Activated naive CD4-positive, alpha-beta T cell treated with anti-CD3 and anti-CD28 coated beads, Interleukin-2, amount 50 U/mL, for 72 hours (primary cell): ENCODE measurements at regions not wholly inside any gene's neighbourhood (a gene's known extent, or its start where the extent isn't known, plus 50 kb on each side); places are given as distances from the start of the nearest gene placed in this dataset.
"Not testable (repeated sequence)": the region's sequence is repeated elsewhere in the genome, so short reads cannot be mapped to it uniquely, and the experiment has no call there.

Experiments
- ATAC-seq, 2 donors: fragments of 150-1000 bp; cut with Tn5 transposase; 2 replicates each; pipeline ENCODE4 v1.10.0; 2021; ENCODE audit warnings: mild to moderate bottlenecking in 2 of 2, moderate library complexity in 2 of 2
- DNase-seq, 2 donors: peaks; one replicate each; pipeline ENCODE4 v3.0.0; 2021 to 2022; ENCODE audit warnings: low spot score in 2 of 2
- H3K27ac Mint-ChIP-seq, 2 donors: one replicate each; pipeline ENCODE4 v1.8.0; 2022; ENCODE audit warnings: mild to moderate bottlenecking in 2 of 2, mixed read lengths in 2 of 2
- H3K36me3 Mint-ChIP-seq, 2 donors: one replicate each; pipeline ENCODE4 v1.8.0; 2022; ENCODE audit warnings: mixed read lengths in 2 of 2
- H3K9me3 Mint-ChIP-seq, 2 donors: one replicate each; pipeline ENCODE4 v1.8.0; 2022; ENCODE audit warnings: mixed read lengths in 2 of 2

DNA sequence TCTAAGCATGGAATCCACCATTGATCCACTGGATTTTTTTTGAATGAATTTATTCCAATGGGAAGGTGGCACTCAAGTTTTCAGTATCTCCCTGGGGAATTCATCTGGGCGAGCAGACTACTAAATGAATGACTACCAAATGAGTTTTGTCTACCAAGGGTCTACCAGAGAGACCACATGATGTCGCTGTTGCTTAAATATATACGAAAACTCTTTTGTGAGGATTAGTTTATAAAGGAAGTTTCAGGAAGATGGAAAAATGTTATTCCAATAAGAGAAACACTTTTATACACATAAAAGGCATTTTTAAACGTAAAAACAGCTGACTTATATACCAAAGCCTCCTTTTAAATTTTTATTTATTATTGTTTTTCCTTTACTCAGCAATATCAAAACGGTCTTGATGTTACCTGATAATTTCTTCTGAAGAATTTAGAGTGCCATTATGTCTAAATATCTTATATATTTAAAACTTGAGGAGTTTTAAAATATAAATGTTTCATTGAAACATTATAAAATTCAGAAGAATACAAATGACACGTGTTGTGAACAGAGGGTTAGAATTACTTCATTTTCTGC is 139.7 kb downstream of the HRH4 start:
- Mint-ChIP-seq H3K9me3 (no peaks in the 10 kb centered on the region), H3K36me3 (no peaks in the 10 kb centered on the region), H3K27ac (no peak overlapping the region)
- ATAC-seq (no peak), DNase-seq (no peak)

- no peak for DNase-seq
- ATAC-seq = no peak
- H3K36me3 Mint-ChIP-seq = no peaks in the 10 kb centered on the region
Measured at GRCh38 chr18:24601585-24601984, 141.1 kb downstream of the HRH4 start.

DNA sequence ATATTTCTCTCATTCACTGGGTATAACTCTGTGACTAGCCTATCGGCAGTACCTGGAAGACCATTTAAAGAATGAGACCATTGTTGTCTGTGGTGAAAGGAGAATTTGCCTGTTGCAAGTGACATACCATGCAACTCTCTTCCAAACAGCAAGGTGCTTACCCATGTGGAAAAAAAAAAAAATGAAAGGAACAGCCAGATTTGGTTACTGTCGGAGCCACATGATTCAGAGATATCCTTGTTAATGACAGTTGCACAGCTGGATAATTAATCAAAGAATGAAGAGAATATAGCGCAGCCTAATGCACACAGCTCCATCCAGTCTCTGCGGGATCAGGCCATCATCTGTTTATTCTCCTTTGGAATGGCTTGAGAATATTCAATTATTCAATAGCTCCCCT is 141.8 kb downstream of the HRH4 start:
- DNase-seq = no peak
- Mint-ChIP-seq H3K27ac (no peak overlapping the region), H3K36me3 (no peaks in the 10 kb centered on the region), H3K9me3 (no peaks in the 10 kb centered on the region)
- no peak for ATAC-seq

More at GRCh38 chr18:24601585-24601984, 141.1 kb downstream of the HRH4 start:
- Mint-ChIP-seq H3K9me3 (no peaks in the 10 kb centered on the region), H3K27ac (no peak overlapping the region)

DNA sequence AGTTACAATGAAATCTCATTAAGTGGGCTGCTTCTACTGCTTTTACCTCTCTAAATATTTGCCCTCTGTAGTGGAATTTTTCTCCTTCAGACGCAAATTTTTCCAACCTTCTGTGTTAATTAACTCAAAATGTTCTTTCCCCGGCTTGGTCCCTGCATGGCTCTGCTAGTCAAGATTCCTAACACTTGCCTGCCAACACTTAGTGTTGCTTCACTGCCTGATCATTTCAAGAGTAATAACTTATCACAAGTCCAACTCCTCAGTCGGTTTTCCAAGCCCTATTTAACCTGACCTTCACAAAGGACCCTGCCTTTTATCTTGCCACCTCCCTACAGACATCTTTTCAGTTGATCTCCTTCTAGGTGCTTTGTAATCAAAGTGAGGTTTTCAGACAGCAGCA is 142.7 kb downstream of the HRH4 start:
- no peaks in the 10 kb centered on the region for H3K36me3 Mint-ChIP-seq
- H3K27ac Mint-ChIP-seq = no peak overlapping the region
- H3K9me3 Mint-ChIP-seq = no peaks in the 10 kb centered on the region
- DNase-seq = no peak
- ATAC-seq = no peak

DNA sequence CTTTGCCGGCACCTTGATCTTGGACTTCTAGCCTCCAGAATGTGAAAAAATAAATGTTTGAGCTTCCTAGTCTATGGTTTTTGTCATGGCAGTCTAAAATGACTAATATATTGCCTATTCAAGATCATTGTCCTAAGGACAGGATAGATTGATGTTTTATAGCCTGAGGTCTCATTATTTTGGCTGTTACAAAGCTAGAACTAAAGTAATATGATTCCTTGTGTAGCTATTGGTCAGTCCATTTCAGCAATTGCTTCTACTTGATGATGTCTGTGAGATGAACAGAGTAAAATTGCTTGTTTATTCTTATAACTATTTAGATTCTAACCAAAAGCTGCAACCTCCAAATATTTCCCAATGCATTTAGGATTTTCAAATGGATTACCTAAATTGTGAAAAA is 145.0 kb downstream of the HRH4 start:
- DNase-seq (no peak), ATAC-seq (no peak)
- Mint-ChIP-seq H3K36me3 (no peaks in the 10 kb centered on the region), H3K27ac (no peak overlapping the region), H3K9me3 (no peaks in the 10 kb centered on the region)

GRCh38 chr18:24609254-24609653 is 148.8 kb downstream of the HRH4 start:
- H3K9me3 Mint-ChIP-seq = peaks cover 0 to 3% of the 10 kb centered on the region in 2 donors
- H3K36me3 Mint-ChIP-seq = no peaks in the 10 kb centered on the region
- H3K27ac Mint-ChIP-seq = no peak overlapping the region
- ATAC-seq (no peak), DNase-seq (no peak)

DNA sequence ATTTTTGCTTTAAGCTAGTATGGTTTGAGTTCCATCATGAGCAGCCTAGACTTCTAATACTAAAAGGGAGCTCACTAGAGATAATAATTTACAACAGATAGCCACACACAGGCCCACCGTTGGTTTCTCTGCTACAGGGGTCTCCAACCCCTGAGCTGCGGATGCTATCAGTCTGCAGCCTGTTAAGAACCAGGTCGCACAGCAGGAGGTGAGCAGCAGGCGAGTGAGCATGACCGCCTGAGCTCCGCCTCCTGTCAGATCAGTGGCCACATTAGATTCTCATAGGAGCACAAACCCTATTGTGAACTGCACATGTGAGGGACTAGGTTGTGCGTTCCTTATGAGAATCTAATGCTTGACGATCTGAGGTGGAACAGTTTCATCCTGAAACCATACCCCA is 150.6 kb downstream of the HRH4 start:
- Mint-ChIP-seq H3K27ac (no peak overlapping the region), H3K36me3 (no peaks in the 10 kb centered on the region), H3K9me3 (peaks cover 0 to 3% of the 10 kb centered on the region in 2 donors)
- DNase-seq = no peak
- ATAC-seq = no peak

DNA sequence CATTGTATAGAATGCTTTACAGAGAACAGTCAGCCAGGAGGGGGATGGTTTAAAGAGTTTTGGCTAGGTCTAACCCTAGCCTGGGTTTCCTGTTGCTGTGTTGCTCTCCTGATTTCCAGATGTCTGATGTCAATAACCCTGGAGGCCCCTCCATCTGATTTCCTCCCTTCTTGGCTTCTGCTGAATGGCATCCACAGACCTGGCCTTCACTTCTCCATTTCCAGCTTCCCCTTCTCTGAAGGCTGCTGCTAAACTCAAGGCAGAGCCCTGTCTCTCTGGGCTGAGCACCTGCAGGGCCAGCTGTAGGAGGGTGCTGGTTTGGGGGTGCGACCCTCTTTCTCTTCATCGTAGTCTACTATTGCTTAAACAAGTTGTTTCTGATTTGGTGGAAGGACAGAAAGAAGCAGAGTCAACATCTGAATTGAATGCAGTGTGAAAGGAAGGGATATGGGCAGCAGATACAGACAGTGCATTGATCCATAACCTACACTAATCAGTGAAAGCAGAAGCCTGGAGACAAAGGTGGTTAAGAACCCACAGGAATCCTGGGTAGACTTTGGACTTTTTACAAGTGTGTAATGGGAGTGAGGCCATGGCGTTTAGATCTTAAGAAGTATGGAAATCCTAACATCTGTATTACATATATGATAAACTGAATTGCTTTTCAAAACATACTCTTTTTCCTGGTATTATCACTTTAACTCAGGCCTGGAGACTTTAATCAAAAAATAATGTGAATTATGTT is 153.6 kb downstream of the HRH4 start:
- H3K27ac Mint-ChIP-seq = no peak overlapping the region
- no peak for ATAC-seq
- no peak for DNase-seq
- H3K36me3 Mint-ChIP-seq = no peaks in the 10 kb centered on the region
- peaks cover 0 to 3% of the 10 kb centered on the region in 2 donors for H3K9me3 Mint-ChIP-seq

DNA sequence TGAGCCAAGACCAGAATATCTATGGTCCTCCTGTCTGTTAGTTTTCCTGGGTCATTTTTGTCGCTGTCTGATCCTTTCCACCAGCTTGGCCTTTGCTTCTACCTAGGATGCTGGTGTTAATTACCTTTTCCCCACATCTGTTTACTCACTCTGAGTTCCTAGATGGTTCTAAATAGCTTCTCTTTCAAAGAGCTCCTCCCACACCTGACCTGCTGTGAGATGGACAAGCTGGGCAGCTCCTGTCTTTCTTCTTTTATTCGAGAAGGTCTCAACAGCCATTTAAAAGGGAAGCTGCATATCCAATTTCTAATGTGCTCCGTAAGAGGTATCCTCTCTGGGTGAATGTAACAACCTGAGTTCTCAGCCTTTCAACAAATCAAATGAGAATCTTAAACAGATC is 156.2 kb downstream of the HRH4 start:
- H3K36me3 Mint-ChIP-seq = no peaks in the 10 kb centered on the region
- peaks cover 0 to under 1% of the 10 kb centered on the region in 2 donors for H3K9me3 Mint-ChIP-seq
- ATAC-seq (no peak), DNase-seq (no peak)
- no peak overlapping the region for H3K27ac Mint-ChIP-seq

GRCh38 chr18:24624421-24624820 is 164.0 kb downstream of the HRH4 start:
- not testable (repeated sequence) for H3K27ac Mint-ChIP-seq, DNase-seq, ATAC-seq, H3K36me3 Mint-ChIP-seq, H3K9me3 Mint-ChIP-seq

DNA sequence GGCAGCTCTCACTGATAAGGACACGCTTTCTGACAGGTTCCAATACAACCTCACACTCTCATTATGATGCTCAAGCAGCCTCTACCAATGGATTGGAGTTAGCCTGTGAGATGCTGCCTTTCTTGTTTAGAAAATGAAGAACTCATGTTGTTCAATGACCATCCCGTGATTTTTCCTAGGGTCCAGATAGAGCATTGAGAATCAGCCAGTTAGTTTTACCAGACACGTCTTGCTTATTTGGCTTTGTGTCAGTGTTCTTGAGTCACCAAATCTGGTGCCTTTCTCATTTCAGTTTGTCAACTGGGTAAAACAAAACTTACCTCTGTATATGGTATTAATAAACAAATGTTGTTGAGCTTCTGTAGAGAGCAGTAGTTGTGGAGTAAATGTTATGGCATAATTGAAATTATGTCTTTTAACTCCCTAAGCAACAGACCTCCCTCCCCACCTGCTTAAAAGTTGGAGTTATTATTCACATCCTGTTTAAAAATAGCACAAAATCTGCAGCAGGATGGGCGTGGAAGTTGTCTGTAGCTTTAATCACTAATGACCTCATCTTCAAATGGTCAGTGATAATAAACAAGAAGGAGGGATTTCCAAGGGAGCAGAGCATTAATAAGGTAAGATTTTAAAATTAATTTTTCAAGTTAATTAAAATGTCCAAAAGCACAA is 167.3 kb downstream of the HRH4 start:
- DNase-seq = no peak
- H3K27ac Mint-ChIP-seq = no peak overlapping the region
- no peak for ATAC-seq
- H3K9me3 Mint-ChIP-seq = no peaks in the 10 kb centered on the region
- no peaks in the 10 kb centered on the region for H3K36me3 Mint-ChIP-seq

DNA sequence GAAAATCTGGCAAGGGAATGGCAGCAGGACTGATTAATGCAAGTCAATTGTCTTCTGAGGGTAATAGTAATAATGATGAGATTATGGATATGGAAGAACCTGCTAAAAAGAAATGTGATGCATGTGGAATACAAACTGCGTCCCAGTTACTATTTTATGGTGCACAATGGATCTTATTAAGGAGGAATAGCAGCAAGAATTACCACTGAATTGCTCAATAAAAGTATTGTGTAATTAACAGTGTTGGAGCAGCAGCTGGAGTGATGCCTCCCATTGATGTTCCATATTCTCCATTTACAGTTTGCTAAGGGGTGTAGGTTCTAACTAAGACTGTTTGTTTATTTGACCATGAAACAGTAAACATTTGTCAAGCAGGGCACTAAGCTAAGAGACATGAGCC is 167.9 kb downstream of the HRH4 start:
- H3K27ac Mint-ChIP-seq = no peak overlapping the region
- ATAC-seq (no peak), DNase-seq (no peak)
- H3K36me3 Mint-ChIP-seq = no peaks in the 10 kb centered on the region
- no peaks in the 10 kb centered on the region for H3K9me3 Mint-ChIP-seq

DNA sequence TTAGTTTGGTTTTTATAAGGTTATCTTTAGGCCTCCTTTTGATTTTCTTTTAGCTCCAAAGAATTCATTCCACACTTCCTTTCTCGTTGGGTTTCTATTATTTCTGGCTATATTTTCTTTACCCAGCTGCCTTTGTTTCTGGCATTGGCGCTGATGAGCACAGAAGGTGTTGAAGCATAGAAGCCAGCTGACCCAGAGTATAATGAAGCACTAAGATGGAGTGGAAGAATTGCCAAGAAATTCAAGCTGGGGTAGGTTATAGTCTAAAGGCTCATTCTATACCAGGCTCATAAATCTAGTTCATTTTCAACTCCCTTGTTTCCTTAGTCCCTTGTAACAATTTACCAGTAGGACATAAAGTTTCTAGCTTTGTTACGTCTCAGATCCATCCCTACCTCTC is 169.5 kb downstream of the HRH4 start:
- H3K9me3 Mint-ChIP-seq = no peaks in the 10 kb centered on the region
- no peak for DNase-seq
- H3K27ac Mint-ChIP-seq = no peak overlapping the region
- ATAC-seq = no peak
- H3K36me3 Mint-ChIP-seq = no peaks in the 10 kb centered on the region

- H3K9me3 Mint-ChIP-seq = no peaks in the 10 kb centered on the region
- ATAC-seq = no peak
- no peak overlapping the region for H3K27ac Mint-ChIP-seq
- H3K36me3 Mint-ChIP-seq = no peaks in the 10 kb centered on the region
- no peak for DNase-seq
Measured at GRCh38 chr18:24630346-24630880, 170.0 kb downstream of the HRH4 start.

DNA sequence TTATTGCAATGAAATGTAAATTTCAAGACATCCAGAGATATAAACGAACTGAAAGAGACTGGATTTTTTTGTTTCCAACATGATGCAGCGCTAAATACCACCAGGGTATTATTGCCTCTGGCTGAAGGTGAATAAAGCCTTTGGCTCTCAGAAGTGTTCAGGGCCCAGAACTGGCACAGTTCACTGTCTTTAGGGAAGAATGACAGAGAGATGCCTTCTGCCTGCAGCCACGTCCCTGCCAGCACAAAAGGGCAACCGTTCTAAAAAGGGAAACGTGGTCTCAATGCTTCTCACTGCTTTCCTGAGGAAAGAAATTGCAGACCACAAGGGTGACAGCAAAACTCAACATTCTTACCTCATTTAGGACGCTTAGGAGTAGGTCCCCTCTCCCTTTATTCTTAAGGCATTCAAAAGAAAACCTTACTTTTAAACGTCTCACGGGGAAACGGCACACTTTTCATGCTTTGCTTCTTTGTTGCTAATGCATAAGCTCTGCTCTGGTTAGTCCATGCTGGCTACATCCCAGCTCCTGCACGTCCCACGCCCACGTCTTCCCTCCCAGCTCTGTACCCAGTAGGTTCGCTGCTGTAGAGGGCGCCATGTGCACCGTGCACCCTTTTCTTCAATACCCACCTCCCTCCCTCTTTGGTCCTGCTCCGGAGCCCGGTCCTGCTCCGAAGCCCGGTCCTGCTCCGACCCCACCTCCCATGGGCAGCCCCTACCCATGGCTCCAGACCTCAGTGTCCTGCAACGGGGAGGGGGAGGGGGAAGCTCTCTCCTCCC is 171.0 kb downstream of the HRH4 start:
- H3K36me3 Mint-ChIP-seq = no peaks in the 10 kb centered on the region
- no peak for ATAC-seq
- no peaks in the 10 kb centered on the region for H3K9me3 Mint-ChIP-seq
- no peak for DNase-seq
- no peak overlapping the region for H3K27ac Mint-ChIP-seq

DNA sequence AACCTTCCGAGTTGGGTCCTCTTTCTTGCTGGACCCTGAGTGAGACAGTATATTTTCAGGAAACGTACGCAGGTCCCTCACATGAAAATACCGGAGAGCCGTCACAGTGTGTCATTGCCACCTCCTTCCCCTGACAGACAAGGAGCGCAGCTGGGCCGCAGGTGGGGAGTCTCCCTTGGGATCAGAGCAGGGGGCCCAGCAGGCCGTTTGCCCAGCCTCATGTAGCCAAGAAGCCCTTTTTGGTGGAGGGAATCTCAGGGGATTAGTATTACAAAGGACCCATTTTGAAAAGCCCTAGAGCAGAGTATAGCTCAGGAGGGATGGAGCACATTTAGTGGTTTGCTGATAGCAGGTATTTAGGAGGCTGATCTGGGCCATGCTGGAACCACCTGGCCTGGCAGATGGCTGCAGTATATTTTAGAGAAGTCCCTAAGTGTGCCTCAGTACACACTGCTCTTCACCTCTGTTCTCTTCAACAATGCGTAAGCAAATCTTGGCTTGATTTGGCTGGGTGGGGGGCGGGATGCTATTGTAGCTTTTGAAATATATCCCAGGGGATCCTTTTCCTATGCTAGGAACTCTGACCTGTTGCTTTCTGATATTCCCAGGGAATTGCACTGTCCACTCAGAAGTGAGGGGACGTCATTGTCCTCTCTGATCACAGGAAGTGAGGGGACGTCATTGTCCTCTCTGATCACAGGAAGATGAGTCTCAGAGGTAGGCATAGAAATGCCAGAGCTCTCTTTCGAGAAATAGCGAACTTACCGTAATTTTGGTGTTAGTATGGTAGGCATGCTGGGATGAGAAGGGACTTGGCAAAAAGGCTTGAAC is 171.9 kb downstream of the HRH4 start:
- DNase-seq (no peak), ATAC-seq (no peak)
- Mint-ChIP-seq H3K9me3 (no peaks in the 10 kb centered on the region), H3K27ac (no peak overlapping the region), H3K36me3 (no peaks in the 10 kb centered on the region)
